NCI-H524 (cell line): ENCODE measurements at regions not wholly inside any gene's neighbourhood (a gene's known extent, or its start where the extent isn't known, plus 50 kb on each side); places are given as distances from the start of the nearest gene placed in this dataset.
"Not testable (repeated sequence)": the region's sequence is repeated elsewhere in the genome, so short reads cannot be mapped to it uniquely, and the experiment has no call there.

Experiments used
- DNase-seq, 2 experiments: peaks; one replicate each; lab custom pipeline; 2025; lab: John Stamatoyannopoulos, UW

GRCh38 chr11:87870086-87870485 lies 305.2 kb downstream of the RAB38 start:
- DNase-seq: no peak

DNA sequence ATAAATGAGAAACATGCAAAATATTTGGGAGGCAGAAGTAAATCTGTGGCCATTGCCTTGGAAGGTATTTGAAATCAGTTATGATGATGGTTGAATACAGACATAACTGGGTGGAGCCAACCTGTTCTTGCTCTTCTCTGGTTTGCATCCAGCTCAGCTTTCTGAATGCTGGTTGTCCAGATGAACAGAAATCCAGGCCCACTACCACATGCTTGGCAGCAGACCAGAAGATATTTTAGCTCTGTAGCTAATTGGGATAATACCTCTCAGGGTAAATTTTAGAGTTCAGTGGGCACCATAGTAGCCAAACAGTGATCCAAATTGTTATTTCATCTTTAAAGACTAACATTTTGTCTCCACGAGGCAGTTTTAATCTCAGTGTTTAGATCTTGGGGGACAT lies 308.3 kb downstream of the RAB38 start:
- DNase-seq: peak in 1 of 2 experiments; percentile 14

DNA sequence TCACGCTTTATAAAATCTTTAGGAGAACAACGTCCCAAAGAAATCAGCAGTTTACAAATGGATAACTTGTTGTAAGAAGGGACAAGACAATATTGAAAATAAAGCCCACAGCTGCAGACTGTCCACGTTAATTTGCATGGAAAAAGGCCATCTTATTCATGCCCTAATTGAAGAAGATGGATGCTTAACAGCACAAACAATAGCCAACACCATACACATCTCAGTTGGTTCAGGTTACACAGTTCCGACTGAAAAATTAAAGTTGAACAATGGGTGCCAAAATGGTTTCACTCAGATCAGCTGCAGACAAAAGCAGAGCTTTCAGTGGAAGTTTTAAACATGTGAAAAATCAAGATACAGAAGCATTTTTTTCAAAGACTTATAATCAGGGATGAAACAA lies 314.2 kb downstream of the RAB38 start:
- DNase-seq: no peak

GRCh38 chr11:87859636-87860035 lies 315.6 kb downstream of the RAB38 start:
- peak; percentile 26 to 27 for DNase-seq

GRCh38 chr11:87851827-87852226 lies 323.4 kb downstream of the RAB38 start:
- no peak for DNase-seq

- DNase-seq: no peak
These were observed 324.0 kb downstream of the RAB38 start for GRCh38 chr11:87851234-87851633.

GRCh38 chr11:87849216-87849615 lies 326.0 kb downstream of the RAB38 start:
- no peak for DNase-seq

GRCh38 chr11:87840786-87841185 lies 334.5 kb downstream of the RAB38 start:
- DNase-seq: no peak

GRCh38 chr11:87832211-87832610 lies 343.0 kb downstream of the RAB38 start:
- DNase-seq: no peak

GRCh38 chr11:87820011-87820410 lies 355.2 kb downstream of the RAB38 start:
- no peak for DNase-seq

DNA sequence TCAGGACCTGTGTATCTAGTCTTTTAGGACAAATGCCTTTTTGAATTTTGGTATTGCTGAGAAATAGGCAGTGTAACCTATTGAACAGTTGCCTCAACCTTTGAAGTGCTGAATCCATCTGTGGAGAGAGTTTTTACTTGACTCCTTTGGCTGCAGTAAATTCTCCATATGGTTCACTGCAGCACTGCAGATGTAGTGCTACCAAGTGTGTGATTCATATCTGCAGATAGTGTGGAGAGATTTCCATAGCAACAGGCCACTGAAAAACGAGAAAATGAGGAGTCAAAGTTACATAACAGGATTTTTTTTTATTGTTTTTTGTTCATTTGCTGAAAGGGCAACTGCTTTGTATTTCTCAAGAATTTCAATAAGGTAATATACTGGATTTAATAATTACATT lies 356.1 kb downstream of the RAB38 start:
- peak in 1 of 2 experiments; percentile 61 for DNase-seq

DNA sequence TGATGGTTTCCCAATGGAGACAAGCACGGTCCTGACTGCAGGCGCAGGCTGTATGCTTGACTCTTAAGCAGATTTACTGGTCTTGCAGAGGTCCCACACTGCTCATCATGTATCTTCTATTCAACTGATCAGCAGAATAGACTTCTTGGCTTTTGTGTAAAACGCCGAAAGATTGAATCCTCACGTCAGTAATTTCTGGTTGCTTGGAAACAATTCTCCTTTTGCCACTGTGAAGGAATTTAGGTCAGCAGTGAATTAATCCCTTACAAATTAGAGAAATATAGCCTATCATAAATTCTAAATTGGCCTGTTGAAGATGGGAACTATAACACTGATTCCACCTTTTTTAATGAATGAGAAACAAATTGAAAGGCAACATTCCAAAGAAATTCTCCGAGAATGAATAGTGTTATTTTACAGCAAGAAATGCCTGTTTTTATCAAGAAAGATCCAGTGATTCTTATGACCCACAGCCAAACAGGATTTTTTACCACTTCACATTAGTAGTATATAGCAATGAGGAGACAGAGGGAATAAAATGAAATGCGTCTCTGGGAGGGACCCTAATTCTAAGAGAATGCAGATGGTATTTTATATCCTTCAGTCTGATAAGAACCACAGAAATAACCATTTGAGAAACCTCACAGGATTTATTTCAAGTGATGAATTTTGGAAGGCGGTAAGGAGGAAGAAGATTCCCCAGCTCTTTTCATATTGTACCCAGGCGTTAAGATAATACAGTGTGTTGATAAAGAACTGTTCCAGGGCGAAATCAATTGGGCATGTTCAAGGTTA lies 362.5 kb downstream of the RAB38 start:
- no peak for DNase-seq

- no peak for DNase-seq
These were observed 364.8 kb downstream of the RAB38 start for GRCh38 chr11:87810486-87810885.

DNA sequence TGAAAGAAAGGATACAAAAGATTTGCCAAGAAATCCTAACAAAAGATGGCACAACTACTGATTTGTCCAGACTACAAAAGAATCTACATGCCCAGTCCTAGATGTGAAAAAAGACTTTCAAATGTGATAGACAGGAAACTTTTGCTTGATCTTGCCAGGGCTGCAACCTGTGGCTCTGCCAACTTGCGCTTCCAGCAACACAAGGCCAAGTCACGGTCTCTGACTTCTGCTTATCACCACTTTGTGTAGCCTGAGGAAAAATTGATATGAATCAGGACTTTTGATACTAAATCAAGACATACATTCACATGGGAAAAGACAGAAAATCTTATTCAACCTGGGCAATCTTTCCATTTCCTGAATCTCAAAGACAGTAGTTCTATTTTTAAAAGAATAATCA lies 366.0 kb downstream of the RAB38 start:
- no peak for DNase-seq

DNA sequence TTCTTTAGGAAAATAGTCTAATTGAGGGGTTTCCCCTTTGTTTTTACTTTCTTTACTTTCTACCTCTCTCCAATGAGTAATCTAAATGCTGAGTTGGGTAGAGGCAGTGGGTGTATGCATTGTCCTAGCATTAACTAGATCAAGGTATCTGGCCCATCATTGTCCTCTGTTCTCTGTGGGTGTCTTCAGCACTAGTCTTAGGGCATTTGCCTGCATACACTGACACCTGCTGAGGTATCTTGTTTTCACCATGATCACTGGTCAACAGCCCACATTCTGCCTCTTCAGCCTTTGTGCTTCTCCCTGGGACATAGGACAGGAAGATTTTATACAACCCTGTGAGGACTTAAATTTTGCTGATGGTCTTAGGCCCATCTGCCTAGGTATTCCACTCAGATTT lies 371.1 kb downstream of the RAB38 start:
- DNase-seq: no peak

DNA sequence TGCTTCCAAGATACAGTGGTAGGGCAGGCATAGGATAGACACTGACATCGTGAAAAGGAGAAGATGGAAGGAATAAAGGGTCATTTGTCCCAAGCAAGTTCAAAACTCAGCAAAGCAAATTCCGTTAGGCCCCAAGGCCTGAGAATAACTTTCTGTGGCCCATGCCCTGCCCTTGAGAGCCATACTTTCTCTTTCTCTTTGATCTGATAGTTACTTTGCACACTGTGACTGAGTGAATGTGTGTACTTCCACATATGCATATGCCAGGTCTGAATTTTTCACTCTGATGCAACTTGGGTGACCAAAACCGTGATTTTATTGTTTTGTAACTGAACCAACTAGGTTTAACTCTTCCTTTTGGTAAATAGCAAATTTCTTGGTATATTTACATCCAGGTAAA lies 371.5 kb downstream of the RAB38 start:
- DNase-seq: no peak

DNA sequence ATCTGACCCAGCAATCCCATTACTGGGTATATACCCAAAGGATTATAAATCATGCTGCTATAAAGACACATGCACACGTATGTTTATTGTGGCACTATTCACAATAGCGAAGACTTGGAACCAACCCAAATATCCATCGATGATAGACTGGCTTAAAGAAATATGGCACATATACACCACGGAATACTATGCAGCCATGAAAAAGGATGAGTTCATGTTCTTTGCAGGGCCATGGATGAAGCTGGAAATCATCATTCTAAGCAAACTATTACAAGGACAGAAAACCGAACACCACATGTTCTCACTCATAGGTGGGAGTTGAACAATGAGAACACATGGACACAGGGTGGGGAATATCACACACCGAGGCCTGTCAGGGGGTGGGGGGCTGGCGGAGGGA lies 390.4 kb downstream of the RAB38 start:
- DNase-seq: not testable (repeated sequence)

DNA sequence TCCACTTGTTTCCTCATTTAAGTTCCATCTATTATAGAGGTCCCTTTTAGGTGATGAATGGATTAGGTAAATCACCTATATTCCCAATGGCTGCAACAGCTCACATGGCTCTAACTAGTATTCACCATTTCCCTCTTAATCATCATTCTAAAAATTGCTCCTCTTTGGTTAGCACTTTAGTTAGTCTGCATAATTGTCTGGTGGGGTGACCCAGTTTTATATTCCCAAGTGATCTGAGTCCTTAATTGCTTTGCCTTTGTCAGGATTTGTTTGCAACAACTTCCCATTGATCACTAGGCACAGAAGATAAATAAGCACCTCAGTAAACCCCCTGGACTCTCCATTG lies 395.2 kb downstream of the RAB38 start:
- DNase-seq: no peak

DNA sequence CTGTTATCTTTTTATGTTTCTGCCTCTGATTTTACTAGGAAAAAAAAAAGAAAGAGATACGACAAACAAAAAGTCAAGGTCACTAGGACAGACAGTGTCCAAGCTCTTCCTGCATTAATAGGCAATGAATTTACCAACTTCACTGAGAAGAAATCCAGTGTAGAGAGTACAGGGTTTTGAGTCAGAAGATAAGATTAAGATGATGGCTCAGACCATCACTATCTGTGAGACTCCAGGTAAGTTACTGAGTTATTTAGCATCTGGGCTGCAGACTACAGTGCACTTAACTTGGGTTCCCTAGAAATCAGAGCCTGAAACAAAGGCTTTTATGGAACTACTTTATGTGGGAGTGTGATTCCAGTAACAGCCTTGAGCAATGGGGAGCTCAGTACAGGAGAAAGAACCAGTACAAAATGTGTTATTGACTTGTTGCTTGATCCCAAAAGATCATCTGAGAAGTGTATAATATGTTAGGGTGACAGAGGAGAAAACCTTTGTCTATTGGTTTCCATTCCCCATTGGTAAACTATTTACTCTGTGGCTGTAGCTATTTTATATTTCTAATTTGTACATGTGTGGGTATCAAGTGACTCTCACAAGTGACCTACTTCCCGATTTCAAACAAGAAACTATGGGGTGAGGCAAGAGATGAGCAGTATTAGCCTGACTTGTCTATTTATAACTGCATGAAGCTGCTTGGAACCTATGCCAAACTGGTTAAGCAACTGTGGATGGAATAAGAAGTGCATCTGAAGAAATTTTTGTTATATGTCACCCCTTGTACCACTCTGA lies 395.8 kb downstream of the RAB38 start:
- DNase-seq: no peak

GRCh38 chr11:87778357-87778756 lies 396.9 kb downstream of the RAB38 start:
- DNase-seq: no peak

DNA sequence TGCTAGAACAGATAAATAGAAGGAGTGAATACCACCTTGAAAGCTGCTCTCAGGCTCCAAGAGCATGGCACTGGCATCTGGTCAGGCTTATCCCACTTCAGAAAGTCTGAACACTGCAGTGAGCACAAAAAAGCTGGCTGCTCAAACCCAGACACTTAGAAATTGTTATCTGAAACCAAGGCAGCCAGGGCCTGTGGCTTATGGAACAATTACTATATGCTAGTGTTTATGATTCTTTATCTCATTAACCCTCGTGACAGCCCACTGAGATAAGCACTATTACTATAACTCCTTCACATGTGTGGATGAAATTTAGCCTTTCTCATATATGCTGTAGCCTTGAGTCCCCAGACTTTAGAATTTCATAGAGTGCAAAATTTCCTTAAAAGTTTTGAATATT lies 400.2 kb downstream of the RAB38 start:
- peak; percentile 84 to 96 for DNase-seq

GRCh38 chr11:87769661-87770060 lies 405.6 kb downstream of the RAB38 start:
- no peak for DNase-seq

DNA sequence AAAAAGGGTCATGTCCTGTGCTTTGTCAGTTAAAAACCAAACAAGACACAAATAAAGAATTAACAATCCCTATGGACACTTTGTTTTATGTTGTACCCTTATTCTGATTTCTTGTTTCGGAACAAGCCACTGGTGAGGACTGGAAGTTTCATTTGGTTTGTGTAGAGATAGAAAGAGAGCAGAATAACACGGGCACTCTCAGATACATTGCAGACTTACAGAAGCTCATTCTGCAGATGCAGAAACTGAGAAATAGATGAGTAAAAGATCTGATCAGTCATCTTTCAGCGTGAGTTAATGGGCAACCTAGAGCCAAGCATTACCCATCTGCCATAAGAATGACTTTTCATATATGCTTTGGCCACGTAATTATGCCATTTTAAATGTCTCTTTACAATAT lies 407.6 kb downstream of the RAB38 start:
- no peak for DNase-seq

DNA sequence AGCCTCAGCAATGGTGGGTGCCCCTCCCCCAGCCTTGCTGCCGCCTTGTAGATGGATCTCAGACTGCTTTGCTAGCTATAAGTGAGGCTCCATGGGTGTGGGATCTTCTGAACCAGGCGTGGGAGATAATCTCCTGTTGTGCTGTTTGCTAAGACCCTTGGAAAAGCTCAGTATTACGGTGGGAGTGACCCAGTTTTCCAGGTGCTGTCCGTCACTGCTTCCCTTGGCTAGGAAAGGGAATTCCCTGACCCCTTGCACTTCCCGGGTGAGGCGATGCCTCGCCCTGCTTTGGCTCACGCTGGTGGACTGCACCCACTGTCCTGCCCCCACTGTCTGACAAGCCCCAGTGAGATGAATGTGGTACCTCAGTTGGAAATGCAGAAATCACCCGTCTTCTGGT lies 411.2 kb downstream of the RAB38 start:
- DNase-seq: not testable (repeated sequence)
